ENCODE measurements at regions not wholly inside any gene's neighbourhood (a gene's known extent, or its start where the extent isn't known, plus 50 kb on each side); places are given as distances from the start of the nearest gene placed in this dataset.

GRCh38 chr22:47298017-47298785 is 535.8 kb downstream of the TBC1D22A start:
- DNase-seq: no peak

DNA sequence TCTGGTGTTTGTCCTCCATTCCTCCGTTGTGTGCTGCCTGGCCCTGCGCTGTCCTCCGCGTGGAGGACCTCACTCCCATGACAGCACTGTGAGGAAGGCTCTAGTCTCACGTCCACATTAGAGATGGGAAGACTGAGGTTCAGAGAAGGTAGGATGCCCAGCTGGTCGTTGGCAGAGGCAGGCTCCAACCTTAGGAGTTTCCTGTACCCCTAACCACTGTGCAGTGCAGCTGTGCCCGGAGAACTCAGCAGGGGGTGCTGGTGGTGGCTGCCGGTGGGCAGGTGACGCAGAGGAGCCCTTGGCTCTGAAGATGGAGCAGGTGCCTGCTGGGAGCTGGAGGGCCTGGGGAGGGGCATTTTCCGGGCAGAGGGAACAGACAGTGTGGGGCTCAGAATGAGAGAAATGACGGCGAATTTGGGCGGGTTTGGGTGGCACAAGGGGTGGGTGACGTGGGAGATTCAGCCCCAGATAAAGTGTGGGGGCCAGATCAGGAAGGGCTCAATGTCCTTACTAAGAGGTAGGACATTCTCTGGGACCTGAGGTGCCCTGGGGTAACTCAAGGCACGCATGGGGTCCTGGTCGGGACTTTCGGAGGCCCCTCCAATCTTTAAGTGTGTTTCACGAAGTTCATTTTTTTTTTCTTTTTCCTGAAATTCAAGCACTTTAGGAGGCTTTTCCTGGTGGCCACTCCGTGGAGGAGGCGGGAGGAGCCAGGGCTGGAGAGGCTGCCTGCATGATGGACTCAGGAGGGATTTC is 535.0 kb downstream of the TBC1D22A start:
- no peak for DNase-seq

DNA sequence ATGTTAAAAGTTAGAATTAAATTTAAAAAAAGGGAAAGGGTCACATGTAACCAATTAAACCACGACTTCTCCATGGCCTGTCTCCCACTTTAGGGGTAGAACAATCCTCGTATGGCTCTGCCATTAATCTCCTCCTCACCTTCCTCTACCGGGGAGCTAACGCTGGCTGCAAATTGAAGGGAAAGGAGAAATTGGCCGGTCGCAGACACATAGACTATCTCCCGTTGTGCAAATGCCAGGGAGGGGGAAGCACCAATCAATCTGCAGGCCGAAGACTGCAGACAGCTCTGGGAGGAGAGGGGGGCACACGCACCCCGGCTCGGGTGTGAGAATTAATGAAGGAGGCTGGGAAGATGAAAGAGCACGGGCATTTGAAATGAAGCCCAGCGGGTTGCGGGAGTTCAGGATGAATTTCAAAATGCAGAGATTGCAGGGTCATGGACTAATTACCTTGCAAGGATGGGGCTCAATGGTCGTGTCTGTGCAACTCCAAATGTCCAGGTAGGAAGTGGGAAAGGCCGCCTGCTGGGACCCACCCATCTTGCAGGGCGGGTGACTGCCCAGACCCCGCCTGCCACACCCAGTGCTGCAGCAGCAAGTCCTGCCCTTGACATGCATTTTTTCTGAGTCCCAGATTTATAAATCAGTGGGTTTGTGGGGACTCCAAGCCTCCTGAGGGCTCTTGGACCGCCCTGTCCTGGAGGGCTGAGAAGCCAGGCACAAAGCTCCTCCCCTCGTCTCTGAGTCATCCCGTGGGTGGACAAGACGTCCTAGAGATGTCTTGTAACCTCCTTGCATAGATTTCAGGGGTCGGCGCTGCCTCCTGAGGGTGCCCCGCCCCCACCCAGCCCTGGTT is 534.2 kb downstream of the TBC1D22A start:
- no peak for DNase-seq

DNA sequence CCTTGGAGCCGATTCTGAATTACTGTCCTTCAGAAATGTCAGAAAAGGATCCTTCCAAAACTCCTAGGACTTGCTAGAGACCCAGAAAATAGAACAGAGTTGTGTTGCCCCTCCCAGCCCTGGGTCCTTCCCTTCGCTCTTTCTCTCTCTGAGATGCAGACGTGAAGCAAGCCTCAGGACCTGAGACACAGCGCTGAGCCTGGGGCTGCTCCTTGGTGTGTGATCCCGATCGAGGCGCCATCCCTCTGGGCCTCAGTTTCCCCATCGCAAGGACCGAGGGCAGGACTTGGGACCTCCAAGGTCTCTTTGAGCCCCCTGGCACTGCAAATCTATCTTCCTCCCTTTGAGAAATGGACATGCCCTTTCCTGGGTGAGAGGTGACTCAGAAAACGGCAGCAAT is 533.5 kb downstream of the TBC1D22A start:
- DNase-seq: no peak

- DNase-seq: no peak
Observed at GRCh38 chr22:47295226-47295901, 532.9 kb downstream of the TBC1D22A start.

DNA sequence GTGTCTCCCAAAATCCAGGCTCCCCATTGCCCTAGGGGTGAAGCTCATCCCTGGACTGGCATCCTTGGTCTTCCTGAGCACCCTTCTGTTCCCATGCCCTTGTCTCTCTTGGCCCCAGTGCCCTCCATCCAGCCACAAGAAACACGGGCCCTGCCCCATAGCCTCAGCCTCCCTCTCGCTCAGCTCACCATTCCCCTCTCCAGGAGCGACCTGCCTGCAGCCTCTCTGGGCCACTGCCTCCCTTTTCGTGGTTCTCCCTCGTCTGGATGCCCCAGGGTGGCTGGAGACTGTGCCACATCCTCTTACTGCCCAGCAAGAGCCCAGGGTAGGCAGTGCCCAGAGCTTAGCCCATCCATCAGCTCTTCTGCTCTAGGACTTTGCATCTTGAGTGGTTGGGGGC is 532.1 kb downstream of the TBC1D22A start:
- no peak for DNase-seq

DNA sequence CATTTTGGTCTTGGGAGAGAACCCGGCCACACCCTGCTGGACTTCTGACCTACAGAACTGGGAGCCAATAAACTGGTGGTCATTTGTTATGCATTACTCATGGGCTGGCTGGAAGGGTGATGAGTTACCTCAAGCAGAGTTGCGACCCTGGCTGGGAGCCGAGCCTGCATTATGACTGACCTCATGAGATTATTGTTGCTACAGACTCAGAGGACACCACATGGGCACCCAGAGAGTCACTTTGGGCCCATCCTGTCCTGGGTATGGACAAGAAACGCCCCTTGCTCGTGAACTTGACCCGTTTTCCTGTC is 531.7 kb downstream of the TBC1D22A start:
- DNase-seq: no peak

- DNase-seq: no peak
Observed at GRCh38 chr22:47293368-47294221, 531.1 kb downstream of the TBC1D22A start.

DNA sequence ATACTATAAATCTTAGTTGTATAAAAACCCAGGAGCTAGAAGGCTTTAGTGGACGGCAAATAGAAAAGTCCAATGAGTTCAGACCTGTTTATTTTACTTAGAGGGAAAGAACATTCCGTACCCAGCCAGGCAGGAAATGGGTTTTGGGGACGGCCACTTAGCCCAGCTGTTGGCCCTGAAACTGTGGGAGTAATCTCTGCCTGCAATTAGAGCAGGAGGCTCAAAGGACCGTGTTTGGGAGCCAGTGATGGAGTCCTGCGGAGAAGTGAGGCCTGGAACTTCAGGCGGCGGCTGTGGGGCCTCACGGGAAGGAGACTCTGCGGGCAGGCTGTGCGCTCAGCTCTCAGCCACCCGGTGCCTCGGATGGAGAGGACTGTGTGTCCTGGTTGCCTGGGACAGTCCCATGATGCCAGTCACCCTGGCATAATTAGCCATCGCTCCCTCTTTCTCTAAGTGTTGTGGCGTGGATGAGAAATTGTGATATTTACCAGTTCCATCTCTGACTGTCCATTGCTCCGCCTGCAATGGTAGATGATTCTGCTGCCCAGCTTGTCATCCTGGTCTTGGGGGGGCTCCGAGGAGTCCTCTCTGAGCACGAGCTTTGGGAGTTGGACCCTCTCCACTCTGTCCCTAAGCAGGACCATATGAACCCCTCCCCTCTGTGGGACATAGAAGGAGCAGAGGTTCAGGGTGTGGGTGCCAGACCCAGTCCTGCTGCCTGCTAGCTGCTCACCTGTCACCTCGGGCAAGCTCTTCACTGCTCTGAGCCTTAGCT is 530.3 kb downstream of the TBC1D22A start:
- no peak for DNase-seq

DNA sequence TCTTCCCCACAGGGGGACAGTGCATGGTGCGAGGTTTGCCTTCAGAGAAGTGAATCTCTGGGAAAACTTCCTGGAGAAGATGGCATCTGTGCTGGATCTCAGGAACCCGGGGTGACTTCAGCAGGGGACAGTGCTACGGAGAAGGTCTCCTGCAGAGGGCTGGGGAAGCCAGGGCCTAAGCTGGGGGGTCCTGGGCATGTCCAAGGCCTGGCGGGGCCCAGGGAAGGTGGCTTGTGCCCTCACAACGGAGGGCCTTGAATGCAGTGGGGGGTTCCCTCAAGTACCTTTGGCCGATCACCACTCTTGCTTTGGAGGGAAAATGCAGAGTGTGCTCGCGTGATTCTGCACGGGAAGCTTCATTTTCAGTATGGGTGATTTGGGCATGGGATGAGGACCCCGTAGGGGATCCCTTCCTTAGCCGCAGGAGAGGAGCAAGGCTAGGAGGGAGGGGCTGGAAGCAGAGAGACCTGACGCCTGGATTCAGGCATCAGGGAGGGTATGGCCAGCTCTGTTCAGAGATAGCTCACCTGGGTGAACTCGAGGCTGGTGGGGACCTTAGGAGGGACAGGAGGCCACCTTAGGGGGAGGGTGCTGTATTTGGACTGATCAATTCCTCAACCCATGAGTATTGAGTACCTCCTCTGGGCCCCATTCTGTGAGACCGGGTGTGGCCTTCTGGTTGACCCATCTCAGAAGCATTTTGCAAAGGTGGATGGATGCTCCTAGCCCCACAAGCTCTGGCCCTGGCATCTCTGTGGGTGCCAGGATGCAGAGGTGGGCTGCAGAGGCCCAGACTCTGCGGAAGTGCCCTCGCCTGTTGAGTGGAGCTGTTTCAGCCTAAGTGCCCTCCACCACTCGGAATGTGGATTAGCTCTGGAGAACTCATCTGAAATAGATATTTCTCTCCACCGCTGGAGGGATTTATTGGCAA is 529.4 kb downstream of the TBC1D22A start:
- DNase-seq: no peak

DNA sequence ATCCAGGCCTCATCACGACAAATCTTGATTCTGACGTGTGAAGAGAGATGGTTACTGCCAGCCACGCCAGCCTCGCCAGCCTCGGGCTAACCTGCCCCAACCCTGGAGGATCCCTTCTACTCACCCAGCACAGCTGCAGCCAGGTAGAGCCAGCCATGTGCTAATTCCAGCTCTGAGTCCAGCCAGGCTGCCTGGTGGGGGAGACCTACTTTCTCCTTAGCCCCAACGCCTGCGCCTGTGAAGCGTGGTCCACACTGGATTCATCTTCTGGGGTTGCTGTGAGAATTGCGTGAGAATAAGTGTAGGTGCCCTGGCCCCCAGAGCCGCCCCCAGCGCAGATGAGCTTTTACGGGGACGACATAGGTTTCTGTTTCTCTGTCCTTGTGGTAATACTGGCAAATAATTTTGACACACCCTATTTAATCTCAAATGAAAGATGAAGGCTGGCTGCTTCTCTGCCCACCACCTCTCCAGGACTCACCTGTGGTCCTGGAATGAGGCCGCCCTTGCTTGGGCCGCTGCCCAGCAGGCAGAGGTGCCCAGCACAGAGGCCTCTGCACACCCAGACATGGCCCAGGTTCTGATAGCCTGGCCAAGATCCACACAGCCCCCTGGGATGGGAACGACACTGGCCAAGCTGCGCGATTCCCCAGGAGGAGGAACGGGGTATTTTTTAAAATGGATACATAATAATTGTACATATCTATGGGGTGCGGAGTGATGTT is 528.4 kb downstream of the TBC1D22A start:
- no peak for DNase-seq

DNA sequence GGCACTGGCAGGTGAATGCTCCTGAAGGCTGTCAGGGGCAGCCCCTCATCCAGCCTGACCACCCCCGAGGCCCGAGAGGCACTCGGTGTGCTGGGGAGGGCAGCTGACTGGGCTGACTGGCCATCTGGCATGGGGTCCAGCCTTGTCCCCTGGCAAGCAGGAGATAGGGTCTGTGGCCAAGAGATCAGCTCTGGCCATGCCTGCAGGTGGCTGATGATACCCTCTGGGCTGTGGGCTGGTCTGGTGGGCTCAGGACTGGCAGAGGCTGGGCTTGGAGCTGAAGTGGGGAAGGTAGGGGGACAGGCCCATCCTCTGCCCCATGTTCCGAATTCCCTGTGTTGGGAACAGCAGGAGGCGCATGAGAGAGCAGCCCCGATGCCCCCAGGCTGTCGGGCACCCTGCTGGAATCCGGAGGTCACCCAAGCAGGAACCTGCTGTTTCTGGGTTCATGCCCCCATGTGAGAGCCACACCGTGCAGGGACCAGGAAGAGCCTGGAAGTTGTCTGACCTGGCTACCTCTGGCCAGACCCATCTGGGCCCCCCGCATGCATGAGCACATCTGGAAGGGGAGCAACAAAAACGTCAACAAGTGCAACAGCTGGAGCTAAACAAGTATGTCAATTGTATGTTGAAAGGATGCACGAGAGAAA is 527.0 kb downstream of the TBC1D22A start:
- DNase-seq: no peak

- DNase-seq: no peak
Observed at GRCh38 chr22:47288680-47289079, 526.2 kb downstream of the TBC1D22A start.

GRCh38 chr22:47287516-47287915 is 525.1 kb downstream of the TBC1D22A start:
- DNase-seq: no peak

DNA sequence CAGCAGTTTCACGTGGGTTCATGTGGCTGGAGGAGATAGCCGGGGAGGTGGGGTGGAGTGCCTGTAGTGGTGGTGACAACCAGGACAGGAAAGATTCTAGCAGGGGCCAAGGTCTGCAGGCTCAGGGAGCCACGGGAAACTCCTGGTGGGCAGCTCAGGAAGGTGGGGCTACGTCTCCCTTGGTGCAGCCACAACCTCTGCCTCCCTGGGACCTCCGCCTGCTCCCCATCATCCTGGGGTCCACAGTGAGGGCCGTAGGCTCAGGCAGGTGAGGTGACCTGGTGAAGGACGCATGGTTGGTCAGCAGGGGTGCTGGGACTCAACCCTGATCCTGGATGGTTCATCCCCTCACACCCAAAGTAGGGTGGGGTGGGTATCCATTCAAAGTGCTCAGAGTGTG is 524.1 kb downstream of the TBC1D22A start:
- no peak for DNase-seq

- no peak for DNase-seq
Observed at GRCh38 chr22:47285981-47286380, 523.5 kb downstream of the TBC1D22A start.

GRCh38 chr22:47284822-47285221 is 522.4 kb downstream of the TBC1D22A start:
- no peak for DNase-seq

GRCh38 chr22:47284360-47284759 is 521.9 kb downstream of the TBC1D22A start:
- DNase-seq: no peak

Measured in CD4-positive, alpha-beta T cell treated with Interleukin-1 beta for 1 hour (primary cell).